OCI-LY3 (cell line): ENCODE measurements at regions not wholly inside any gene's neighbourhood (a gene's known extent, or its start where the extent isn't known, plus 50 kb on each side); places are given as distances from the start of the nearest gene placed in this dataset.

ENCODE experiments used
- CTCF ChIP-seq: fragments of 200-600, 300-600 bp; sonication (generic); IDR thresholded peaks from 2 replicates; pipeline ENCODE4 v1.5.1; 2014; ENCODE audit warnings: antibody characterized with exemption, low read length, low read depth
- EZH2phosphoT487 ChIP-seq: fragments of 200-600 bp; shearing (Covaris generic); IDR thresholded peaks from 2 replicates; pipeline ENCODE4 v1.6.1; 2018; ENCODE audit warnings: antibody characterized with exemption, mixed run types, low read depth

- no peak for TF ChIP-seq CTCF
- no peak for TF ChIP-seq EZH2phosphoT487
These were observed 338.4 kb upstream of the CITED2 start for GRCh38 chr6:139712830-139713229.
